ENCODE measurements at regions not wholly inside any gene's neighbourhood (a gene's known extent, or its start where the extent isn't known, plus 50 kb on each side); places are given as distances from the start of the nearest gene placed in this dataset.

DNA sequence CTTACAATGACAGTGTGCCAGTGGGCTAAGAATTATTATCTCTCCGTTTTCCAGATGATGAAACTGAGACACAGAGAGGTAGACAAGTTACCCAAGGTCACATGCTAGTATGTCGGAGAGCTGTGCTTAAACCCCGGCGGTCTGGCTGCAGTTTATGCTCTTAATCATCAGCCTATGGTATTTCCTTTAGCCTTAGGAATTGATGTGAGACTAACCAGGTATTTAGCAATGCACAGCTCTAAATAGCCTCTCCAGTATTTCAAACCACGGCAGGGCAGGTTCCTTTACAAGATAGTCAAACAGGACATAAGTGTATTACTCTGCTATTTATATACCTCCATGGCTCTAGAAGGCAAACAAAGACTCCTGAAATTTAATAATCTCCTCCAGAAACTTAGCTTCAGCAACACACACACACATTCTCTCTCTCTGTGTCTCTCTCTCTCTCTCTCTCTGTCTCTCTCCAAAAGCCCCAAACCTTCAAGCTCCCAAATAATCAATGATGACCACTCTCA is 142.0 kb upstream of the ZNF217 start:
- intact Hi-C loops (cut with micrococcal nuclease; ENCODE audit: unreplicated experiment) = loop anchor here (1.0 to 5.0 kb wide), 6 partner anchors 43 to 387 kb away; no protein-coding TSS in a partner anchor
- Histone ChIP-seq H3K79me2 (ENCODE audit: low read depth) (peaks cover 23% of the 10 kb centered on the region), H3K4me3 (peak overlapping the region; percentile 62), H4K20me1 (ENCODE audit: insufficient read depth) (no peaks in the 10 kb centered on the region), H3K4me2 (peak overlapping the region; percentile 88), H3F3A (ENCODE audit: insufficient read depth, low read depth) (peaks cover 64% of the 10 kb centered on the region), H3K27ac (peak overlapping the region; percentile 98), H2AFZ (peak overlapping the region; percentile 7; the same call in 1 of the 2 replicates), H3K36me3 (ENCODE audit: low read depth) (no peaks in the 10 kb centered on the region), H3K27me3 (ENCODE audit: insufficient read depth, low read depth) (no peaks in the 10 kb centered on the region), H3K4me1 (replicated peaks; ENCODE audit: insufficient read depth) (peaks cover 72% of the 10 kb centered on the region), H3K9me3 (ENCODE audit: insufficient read depth, low read depth) (no peaks in the 10 kb centered on the region; the same call in 1 of the 2 replicates), H3K9me2 (ENCODE audit: insufficient read depth) (no peaks in the 10 kb centered on the region)
- TF ChIP-seq EZH2 (IDR thresholded peaks at IDR 0.05; ENCODE audit: low read depth) = no peak
- TF ChIP-seq, protein P1, sequence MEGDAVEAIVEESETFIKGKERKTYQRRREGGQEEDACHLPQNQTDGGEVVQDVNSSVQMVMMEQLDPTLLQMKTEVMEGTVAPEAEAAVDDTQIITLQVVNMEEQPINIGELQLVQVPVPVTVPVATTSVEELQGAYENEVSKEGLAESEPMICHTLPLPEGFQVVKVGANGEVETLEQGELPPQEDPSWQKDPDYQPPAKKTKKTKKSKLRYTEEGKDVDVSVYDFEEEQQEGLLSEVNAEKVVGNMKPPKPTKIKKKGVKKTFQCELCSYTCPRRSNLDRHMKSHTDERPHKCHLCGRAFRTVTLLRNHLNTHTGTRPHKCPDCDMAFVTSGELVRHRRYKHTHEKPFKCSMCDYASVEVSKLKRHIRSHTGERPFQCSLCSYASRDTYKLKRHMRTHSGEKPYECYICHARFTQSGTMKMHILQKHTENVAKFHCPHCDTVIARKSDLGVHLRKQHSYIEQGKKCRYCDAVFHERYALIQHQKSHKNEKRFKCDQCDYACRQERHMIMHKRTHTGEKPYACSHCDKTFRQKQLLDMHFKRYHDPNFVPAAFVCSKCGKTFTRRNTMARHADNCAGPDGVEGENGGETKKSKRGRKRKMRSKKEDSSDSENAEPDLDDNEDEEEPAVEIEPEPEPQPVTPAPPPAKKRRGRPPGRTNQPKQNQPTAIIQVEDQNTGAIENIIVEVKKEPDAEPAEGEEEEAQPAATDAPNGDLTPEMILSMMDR (conservative IDR thresholded peaks at IDR 0.05) = no peak
- ChIA-PET POLR2A (ENCODE audit: unreplicated experiment) (interaction anchor here (0.5 to 1.4 kb wide), 14 partner anchors 12 to 199 kb away, joined by 3 to 14 read pairs (median 4); partner anchors contain the start of gene ZNF217), CTCF (interaction anchor here (1.1 kb wide), 1 partner anchor 93 kb away, joined by 5 read pairs; no protein-coding TSS in a partner anchor)
- DNase-seq = peak; percentile 63 to 98
- BruUV-seq (replicated peaks) = no TSS peak

DNA sequence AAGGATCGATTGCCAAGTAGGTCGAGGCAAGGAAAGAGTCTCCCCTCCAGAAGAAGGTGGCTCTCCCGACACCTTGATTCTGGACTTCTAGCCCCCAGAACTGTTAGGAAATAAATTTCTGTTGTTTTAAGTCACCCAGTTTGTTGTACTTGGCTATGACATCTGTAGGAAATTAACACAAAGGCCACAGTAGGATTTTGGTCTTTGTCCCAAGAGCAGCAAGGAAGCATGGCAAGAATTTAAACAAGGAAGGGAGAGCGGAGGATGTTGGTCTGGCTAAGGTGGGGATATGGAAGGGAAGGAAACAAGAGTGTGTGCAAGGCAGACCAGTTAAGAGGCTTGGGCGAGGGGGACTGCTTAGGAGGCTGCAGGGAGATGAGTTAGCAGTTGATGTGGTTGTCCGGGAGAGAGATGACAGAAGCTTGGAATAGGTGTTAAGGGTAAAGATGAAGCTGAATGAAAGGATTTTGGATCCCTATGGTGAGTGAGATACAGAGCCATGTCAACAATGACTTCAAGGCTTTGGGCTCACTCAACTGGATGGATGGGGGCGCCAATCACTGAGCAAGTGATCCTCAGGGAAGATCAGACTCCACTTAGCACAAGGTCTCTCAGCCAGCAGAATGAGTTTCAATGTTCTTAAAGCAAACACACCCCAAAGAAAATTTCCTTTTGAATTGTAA is 140.5 kb upstream of the ZNF217 start:
- H3K4me1 ChIP-seq (replicated peaks; ENCODE audit: insufficient read depth) = peaks cover 57% of the 10 kb centered on the region
- no peak for DNase-seq
- POLR2A ChIA-PET (ENCODE audit: unreplicated experiment) = no interaction called here
- H4K20me1 ChIP-seq (ENCODE audit: insufficient read depth) = no peaks in the 10 kb centered on the region
- no TSS peak for BruUV-seq (replicated peaks)
- TF ChIP-seq, protein P1 (conservative IDR thresholded peaks at IDR 0.05) = no peak
- TF ChIP-seq EZH2 (IDR thresholded peaks at IDR 0.05; ENCODE audit: low read depth) = no peak
- H3K9me3 ChIP-seq (ENCODE audit: insufficient read depth, low read depth) = no peaks in the 10 kb centered on the region; the same call in 1 of the 2 replicates
- H3K4me3 ChIP-seq = no peak overlapping the region
- H3F3A ChIP-seq (ENCODE audit: insufficient read depth, low read depth) = peaks cover 54% of the 10 kb centered on the region
- CTCF ChIA-PET = interaction anchor here (0.6 kb wide), 1 partner anchor 206 kb away, joined by 6 read pairs; no protein-coding TSS in a partner anchor
- intact Hi-C loops (cut with micrococcal nuclease; ENCODE audit: unreplicated experiment) = no loop called here
- H3K27ac ChIP-seq = peak overlapping the region; percentile 98
- peak overlapping the region; percentile 88; the same call in 1 of the 2 replicates for H3K4me2 ChIP-seq
- peaks cover 12% of the 10 kb centered on the region; the same call in 1 of the 2 replicates for H3K79me2 ChIP-seq (ENCODE audit: low read depth)
- no peak overlapping the region; the same call in 1 of the 2 replicates for H2AFZ ChIP-seq
- H3K27me3 ChIP-seq (ENCODE audit: insufficient read depth, low read depth) = no peaks in the 10 kb centered on the region
- no peaks in the 10 kb centered on the region for H3K9me2 ChIP-seq (ENCODE audit: insufficient read depth)
- H3K36me3 ChIP-seq (ENCODE audit: low read depth) = no peaks in the 10 kb centered on the region

DNA sequence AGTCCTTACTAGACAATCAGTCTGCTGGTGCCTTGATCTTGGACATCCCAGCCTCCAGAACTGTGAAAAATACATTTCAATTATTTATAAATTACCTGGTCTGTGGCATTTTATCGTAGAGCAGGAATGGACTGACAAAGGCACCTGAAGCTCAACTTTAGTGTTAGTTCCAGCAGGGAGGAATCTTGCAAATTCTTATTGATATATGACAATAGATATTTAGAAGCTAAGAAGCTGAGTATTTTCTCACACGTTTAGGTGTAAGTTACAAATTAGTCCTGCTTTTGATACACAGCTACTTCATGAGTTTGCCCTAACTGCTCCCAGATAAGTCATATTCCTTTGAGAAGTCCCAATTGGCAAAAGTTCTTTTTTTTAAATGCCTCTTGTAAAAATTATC is 138.0 kb upstream of the ZNF217 start:
- BruUV-seq (replicated peaks) = no TSS peak
- DNase-seq = no peak
- no peak overlapping the region for H3K4me3 ChIP-seq
- H2AFZ ChIP-seq = no peak overlapping the region
- H3K9me2 ChIP-seq (ENCODE audit: insufficient read depth) = no peaks in the 10 kb centered on the region
- H3K4me1 ChIP-seq (replicated peaks; ENCODE audit: insufficient read depth) = peaks cover 33% of the 10 kb centered on the region
- H3K27ac ChIP-seq = no peak overlapping the region
- peaks cover 31% of the 10 kb centered on the region for H3F3A ChIP-seq (ENCODE audit: insufficient read depth, low read depth)
- intact Hi-C loops (cut with micrococcal nuclease; ENCODE audit: unreplicated experiment) = no loop called here
- no peak for TF ChIP-seq EZH2 (IDR thresholded peaks at IDR 0.05; ENCODE audit: low read depth)
- TF ChIP-seq, protein P1 (conservative IDR thresholded peaks at IDR 0.05) = no peak
- H3K79me2 ChIP-seq (ENCODE audit: low read depth) = no peaks in the 10 kb centered on the region
- no peaks in the 10 kb centered on the region for H3K27me3 ChIP-seq (ENCODE audit: insufficient read depth, low read depth)
- H3K4me2 ChIP-seq = no peak overlapping the region
- H3K36me3 ChIP-seq (ENCODE audit: low read depth) = no peaks in the 10 kb centered on the region
- POLR2A ChIA-PET (ENCODE audit: unreplicated experiment) = interaction anchor here (0.6 to 0.8 kb wide), 2 partner anchors 89 to 112 kb away, joined by 8 to 9 read pairs; no protein-coding TSS in a partner anchor
- H3K9me3 ChIP-seq (ENCODE audit: insufficient read depth, low read depth) = no peaks in the 10 kb centered on the region; the same call in 1 of the 2 replicates
- CTCF ChIA-PET = no interaction called here
- H4K20me1 ChIP-seq (ENCODE audit: insufficient read depth) = no peaks in the 10 kb centered on the region
